HG03103 (cell line): ENCODE measurements at regions not wholly inside any gene's neighbourhood (a gene's known extent, or its start where the extent isn't known, plus 50 kb on each side); places are given as distances from the start of the nearest gene placed in this dataset.

Source experiments
- ATAC-seq: cut with Tn5 transposase; IDR thresholded peaks from one replicate; pipeline ENCODE4 v1.9.1; 2021; ENCODE audit warnings: low read depth; ENCODE audit not compliant: unreplicated experiment

DNA sequence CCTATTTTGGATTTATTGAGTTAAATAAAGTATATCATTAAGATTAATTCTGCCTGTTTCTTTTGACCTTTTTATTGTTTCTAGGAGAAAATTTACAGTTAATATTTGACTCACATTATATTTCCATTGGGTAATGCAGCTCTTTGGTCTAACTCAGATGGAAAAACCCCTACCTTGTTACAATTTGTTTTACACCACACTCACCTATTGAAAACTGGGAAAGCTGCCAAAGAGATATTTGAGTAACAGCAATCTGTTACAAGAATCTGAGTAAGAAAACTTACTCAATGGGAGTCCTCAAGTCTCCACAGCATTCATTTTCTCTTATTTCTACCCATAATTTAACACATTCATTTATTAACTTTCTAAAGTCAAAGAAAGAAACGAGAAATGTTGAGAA, 108.0 kb upstream of the TLL1 start:
- ATAC-seq: no peak

DNA sequence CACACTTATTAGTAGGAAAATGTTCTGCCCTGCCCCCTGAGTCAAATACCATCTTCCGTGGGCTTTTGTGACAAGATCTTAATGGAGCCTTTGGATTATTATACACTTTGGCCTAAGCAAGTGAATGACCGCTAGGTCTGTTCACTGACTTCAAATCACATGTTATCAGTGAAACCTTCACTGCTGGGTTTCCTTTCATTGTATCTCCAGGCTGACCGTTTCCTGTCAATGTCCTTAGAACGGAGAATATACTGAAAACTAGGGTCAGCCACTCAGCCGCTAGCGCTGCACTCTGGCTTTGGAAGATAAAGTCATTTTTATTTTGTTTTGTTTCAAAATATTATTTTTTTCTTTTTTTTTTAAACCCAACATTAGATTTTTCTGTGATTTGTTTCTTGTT, 107.0 kb upstream of the TLL1 start:
- ATAC-seq: no peak

DNA sequence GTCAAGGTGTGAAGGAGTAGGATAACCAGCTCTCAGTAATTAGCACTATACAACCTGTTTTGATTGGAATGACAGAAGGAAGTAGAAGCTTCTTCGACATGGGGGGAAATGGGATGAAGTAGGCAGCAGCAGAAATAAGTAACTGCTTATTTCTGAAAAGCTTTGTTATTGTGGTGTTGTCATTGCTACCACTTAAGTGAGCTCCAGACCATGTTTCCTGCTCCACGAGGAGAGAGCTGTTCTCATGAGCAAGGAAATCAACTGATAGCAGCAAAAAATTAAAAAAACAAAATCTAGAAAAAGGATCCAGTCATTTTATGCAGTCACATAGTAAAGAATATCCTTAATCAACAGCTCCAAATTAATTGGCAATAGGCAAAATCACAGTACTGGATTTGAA, 106.1 kb upstream of the TLL1 start:
- no peak for ATAC-seq

DNA sequence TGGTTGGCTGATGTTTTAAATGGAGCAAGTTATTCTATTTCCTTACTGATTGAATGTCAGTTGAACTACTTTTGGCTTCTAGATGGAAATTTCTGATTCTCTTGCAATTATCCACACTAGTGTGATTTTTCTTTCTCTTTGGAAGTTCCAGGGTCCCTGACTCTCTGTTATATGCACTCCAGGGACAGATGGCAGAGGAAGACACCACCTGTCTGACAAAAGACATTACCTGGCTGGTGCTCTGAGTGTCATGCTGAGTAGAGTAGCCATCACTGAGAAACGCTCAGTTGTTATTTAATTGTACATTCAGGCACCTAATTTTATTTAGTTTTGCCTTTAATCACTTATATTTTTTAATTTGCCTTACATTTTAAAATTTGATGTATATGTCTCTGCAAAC, 105.4 kb upstream of the TLL1 start:
- no peak for ATAC-seq

DNA sequence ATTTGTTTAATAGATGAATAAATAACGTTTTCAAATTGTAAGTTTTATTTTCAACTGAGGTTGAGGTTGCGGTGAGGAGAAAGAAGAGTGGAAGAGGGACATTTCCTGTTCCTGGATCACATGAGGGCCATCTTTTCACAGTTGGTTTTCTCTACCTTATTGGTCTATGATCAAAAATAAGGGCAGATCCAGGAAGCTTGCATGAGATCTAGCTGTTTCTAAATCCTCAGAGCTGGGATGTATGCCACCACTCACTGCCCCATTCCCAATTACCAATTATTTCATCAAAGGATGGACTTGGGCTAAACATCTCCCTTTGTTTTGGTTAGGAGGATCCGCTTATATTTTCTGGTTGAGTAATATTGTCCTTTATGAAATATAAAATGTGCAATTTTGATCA, 104.8 kb upstream of the TLL1 start:
- no peak for ATAC-seq

DNA sequence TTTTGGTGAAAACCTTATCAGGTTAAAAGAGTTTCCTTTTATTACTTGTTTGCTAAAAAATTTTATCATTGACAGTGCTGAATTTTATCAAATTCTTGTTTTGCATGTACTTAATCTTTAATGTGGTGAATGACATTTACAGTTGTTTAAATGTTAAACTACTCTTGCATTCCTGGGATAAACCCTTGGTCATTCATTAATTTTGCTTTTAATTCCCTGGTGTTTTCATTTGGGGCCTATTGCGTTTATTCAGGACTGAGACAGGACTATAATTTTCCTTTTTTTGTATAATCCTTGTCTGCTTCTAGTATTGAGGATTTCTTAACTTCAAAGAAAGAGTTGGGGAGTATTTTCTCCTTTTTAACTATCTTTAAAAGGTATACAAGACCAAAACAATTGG, 98.7 kb upstream of the TLL1 start:
- no peak for ATAC-seq

DNA sequence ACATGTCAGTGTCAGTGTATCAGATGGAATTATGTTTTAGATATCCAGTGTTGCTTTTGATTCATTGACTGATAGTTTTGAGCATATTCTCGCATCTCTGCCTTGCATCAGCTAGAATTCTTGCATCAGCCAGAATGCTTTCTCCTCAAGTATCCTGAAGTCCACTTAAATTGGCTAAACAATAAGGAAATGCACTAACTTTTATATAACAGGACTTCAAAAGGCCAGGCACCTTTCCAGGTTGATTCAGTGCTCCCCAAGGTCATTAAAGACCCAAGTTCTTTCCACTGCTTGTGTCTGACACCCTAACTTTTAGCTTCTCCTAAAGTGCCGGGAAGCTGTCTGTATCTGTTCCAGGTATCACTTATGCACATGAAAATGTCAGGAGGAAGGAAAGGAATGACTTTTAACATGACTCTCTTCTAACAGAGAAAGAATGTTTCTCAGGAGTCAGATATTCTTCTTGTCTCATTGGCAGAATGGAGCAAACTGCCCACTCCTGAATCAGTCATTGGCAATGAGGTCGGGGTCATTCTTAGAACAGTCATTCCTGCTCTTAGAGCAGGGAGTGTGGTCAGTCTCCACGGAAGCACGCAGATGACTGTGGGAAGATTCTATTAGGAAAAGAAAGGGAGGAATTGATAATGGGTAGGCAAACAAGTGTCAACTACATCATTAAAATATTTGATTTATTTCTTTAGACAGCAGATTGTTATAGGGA, 92.9 kb upstream of the TLL1 start:
- ATAC-seq: no peak

DNA sequence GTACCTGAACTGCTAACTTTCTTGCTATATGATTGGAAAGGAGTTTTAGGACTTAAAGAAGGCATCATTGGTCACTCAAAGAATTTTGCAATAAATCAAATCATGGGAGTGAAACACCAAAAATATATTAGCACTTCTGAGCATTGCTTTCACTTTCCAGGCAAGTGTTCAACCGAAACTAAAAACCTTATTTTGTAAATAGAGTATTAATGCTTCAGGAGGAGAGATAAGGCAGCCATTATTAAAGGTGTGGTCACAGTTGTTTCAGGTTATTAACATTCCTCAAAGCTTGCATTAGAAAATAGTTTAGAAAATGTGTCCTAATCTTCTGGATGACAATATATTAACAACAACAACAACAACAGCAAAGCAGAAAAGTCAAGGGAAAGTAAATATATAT, 92.3 kb upstream of the TLL1 start:
- ATAC-seq: no peak

DNA sequence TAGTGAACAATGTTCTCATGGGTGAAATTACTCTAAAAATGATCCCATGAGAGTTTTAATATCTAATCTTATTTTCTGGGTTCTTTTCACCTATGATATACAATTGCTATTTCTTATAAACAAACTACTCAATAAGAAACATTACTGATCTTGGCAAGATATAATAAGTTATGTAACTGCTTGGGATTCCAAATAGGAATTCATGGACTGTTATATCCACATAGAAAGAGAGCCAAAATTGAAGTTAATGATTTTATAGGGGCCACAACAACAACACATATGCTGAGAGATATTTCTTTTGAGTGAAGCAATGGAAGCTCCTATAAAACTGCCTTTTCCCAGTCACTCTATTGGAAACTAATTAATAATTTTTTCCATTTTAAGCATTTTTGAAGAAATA, 90.4 kb upstream of the TLL1 start:
- ATAC-seq: no peak

DNA sequence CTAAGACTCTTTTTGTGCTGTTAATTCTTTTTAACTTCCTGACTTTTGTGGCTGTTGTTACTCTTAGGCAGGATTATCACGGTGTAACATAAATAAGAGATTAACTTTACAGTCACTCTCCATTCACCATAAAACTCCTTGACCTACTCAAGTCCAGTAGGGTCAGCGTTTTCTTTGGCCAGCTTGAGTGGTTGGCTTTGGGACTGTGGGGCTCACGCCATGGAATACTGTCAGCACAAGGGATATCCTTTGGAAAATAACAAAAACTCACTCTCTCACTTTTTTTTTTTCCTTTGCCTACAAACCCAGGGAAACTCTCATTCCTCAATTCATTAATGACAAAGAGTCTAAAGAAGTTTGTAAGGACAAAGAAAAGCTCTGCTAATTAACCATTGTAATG, 89.4 kb upstream of the TLL1 start:
- no peak for ATAC-seq

DNA sequence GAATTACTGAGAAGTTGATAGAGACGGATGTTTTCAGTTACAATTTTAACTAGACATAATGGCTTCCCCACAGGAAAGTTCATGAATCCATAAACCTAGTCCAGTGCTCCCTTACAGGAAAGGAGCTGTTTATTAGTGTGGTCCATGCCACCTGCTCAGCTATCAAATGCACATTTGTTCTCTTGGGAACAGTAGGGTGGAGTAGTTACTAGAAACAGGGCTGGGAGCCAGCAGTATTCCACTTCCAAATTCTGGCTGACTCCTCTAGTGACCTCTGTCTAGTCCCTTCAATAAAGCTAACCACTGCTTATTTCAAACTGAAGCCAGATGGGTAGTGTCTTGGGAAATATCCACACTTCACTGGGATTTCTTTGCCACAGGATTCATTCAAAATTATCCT, 88.4 kb upstream of the TLL1 start:
- no peak for ATAC-seq

DNA sequence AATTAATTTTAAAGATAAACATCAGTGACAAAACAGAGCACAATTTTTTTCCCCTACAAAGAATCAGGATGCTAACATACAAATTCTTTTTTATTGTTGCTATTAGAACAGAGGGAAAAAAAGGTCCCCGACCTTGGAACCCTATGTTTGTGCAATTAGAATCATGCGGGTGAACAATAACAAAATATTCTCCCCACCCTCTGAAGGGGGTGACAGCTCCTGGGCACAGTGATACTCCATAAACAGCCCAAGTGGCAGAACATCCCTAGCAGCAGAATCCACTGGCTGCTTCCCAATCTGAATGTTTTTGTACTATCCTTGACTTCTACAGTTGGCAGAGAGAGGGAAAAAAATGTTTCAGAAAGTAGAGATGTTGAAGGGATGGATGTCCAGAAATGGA, 87.7 kb upstream of the TLL1 start:
- ATAC-seq: no peak

DNA sequence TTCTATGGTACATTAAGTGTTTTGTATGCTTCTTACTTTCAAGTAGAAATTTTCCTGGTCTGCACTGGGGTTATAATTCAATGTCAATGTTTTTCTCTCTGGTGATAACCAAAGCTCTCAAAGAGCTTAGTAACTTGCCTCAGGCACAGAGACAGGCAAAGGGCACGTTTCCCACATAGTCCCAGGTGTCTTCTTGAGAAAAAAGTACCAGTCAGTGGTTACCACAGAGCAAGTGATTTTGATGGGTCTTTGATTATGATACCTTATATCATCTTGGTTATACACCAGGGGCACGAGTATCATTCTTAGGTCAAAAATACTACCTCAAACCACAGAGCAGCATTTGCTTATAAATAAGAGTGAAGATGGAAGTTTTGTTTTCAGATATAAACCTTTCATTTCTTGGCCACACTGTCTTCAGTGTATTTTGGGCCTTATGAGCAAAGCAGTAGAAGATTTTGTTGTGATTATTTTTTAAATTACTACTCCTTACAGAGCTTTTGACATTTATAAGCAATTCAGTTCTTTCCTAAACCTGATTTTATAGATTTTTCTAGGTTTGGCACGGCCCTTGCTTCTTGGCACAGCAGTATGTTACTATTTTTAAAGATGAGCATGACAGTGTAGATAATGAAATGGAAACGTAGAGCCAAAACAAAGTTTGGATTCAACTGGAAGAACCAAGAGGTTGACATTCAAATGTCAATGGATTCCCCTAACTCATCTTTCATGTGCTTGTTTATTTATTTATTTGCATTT, 85.3 kb upstream of the TLL1 start:
- no peak for ATAC-seq

DNA sequence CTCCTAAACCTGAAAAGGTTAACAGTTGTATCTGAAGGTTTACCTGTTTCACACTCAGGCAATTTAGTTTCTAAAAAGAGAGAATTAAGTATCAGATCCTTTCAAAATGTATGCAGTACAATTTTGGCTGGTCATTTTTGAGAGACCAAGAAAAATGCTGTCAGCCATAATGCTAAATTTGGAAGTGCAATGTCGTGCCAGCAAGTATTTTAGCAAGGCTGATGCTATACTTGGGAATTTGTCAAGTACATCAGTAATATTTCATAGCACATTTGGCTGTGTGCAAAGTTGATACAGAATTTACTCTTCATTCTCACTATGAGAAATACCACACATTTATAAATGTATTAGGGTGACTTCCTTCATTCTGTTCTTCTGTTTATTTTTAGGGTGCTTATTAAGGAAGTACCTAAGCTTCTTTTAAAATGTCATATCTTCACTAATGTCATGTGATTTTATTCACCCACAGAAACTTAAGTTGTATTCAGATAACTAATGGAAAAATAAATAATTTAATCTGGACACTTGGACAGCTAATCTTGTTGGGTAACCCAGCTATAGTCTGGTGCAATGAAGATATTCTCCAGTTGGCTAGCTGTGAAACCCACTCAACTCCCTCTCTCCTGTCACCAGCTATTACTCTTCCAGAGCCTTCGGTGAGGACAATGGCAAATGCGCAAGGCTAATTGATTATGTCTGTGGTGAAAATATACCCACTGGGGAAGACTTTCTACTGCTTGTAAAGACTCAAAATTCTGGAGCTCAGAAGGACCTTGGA, 84.2 kb upstream of the TLL1 start:
- no peak for ATAC-seq

DNA sequence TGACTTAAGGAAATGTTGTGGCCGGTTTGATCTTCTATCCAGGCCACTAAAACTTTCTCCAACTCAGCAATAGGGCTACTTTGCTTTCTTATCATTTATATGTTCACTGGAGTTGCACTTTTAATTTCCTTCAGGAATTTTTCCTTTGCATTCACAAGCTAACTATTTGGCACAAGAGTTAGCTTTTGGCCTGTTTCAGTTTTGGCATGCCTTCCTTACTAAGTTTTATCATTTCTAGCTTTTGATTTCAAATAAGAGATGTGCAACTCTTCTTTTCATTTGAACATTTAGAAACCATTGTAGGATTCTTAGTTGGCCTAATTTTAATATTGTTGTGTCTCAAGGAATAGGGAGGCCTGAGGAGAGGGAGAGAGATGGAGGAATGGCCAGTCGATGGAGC, 79.8 kb upstream of the TLL1 start:
- no peak for ATAC-seq

DNA sequence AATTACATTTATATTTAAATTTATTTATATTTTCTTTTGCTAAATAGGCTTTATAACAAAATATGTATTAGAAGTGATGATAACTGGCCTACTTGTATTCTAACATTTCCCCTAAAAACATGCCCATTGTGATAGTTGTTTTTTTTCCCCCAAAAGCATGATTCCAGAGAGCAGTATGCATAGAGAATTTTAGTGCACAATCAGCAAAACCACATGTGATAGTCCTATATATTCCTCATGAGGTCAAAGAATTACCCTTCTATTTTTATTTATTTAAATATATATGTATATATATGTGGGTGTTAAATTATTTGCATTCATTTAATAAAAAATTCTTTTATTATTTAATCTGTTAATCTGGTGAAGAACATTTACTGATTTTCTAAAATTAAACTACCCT, 78.2 kb upstream of the TLL1 start:
- ATAC-seq: no peak

DNA sequence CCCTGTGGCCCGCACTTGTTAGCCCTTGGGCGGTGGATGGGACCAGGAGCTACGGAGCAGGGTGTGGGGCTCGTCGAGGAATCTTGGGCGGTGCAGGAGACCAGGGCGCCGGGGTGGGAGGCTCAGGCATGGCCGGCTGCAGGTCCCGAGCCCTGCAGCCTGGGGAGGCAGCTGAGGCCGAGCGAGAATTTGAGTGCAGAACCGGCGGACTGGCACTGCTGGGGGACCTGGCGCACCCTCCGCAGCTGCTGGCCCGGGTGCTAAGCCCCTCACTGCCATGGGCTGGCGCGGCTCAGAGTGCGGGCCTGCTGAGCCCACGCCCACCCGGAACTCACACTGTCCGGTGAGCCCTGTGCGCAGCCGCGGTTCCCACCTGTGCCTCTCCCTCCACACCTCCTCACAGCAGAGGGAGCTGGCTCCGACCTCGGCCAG, 73.6 kb upstream of the TLL1 start:
- ATAC-seq: no peak

DNA sequence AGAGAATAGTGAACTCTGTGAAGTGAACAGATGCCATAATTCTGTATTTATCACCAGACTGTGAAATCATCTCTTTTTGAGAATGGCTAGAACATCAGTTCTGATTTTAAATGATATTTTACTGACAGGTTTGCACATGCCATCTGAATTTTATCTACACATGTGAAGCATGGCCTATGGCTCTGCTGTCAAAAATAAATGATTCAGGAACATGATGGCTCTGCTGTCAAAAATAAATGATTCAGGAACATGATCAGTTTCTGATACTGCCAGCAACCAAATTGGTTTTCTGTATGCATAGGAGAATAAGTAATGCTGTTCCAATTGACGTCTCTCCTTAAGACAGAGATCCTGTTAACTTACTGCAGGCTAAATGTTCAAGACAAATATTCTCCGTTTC, 70.6 kb upstream of the TLL1 start:
- no peak for ATAC-seq

DNA sequence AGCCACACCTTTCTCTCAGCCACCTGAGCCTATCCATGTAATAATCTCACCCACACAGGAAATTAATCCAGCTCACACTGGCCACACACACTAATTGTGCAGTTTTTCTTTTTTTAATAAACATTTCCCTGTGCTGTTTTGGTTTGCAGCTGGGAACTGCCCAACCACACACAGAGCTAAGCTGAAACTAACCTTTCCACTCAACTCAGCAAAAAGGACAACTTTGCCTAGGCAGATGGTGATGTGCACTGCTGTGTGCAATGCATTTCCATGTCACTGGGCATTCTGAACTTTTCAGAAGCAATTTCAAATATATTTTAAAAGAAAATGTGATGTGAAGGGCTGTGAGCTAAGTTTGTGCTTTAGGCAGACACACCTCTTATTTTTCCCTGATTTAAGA, 70.0 kb upstream of the TLL1 start:
- no peak for ATAC-seq

DNA sequence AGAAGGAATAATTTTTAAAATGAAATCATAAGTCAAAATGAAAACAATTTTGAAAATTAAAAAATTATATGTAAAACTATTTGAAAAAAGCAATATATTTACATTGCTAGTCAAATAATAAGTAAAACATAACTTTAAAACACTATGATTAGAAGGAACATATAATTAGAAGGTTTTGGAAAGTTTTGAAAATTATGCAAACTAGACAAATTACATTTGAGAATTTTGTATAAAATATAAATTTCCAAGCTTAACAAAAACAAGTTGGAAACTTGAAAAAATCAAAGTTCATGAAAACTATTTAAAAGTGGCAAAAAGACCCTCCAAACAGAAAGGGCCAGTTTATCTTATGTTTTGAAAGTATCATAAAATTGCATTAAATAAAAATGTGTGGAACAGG, 67.6 kb upstream of the TLL1 start:
- no peak for ATAC-seq

DNA sequence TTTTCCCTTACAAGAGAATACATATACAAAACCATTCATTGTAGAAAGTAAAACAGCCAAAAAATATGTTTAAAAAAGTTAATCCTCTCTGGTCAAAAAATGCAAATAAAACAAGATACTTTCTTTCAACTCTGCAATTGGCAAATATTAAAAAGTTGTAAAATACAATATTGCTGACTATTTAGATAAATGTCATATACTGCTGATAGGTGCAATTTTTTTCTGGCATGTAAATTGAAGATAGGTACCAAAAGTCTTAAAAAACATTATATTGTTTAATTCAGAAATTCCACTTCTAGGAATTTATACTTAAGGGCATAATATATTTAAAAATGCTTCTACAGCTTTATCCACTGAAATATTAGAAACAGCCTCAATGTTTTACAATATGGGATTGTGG, 66.4 kb upstream of the TLL1 start:
- no peak for ATAC-seq

DNA sequence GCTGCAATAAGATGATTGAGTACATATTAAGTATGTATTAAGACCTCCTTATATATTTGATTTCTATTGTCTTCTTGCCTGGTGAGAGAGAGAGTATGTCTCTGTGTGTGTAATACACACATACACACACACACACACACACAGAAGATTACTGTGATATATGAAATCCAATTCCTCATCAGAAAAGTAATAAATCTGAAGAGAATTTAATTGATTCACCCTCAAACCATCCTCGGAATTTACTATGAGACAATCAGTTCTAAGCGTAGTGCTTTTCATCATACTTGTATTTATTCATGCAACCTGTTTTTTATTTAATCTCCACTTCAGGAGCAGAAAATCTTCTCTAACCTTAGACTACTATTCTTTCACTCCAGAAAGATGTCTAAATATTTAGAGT, 62.3 kb upstream of the TLL1 start:
- ATAC-seq: no peak
